ENCODE measurements at regions not wholly inside any gene's neighbourhood (a gene's known extent, or its start where the extent isn't known, plus 50 kb on each side); places are given as distances from the start of the nearest gene placed in this dataset.
"Not testable (repeated sequence)": the region's sequence is repeated elsewhere in the genome, so short reads cannot be mapped to it uniquely, and the experiment has no call there.

- ATAC-seq (replicated peaks; ENCODE audit: extremely low read depth, poor library complexity, severe bottlenecking) (no peak), DNase-seq (ENCODE audit: low spot score in 2 of 2) (no peak)
- Mint-ChIP-seq H3K27me3 (no peaks in the 10 kb centered on the region), H3K9me3 (no peaks in the 10 kb centered on the region), H3K27ac (ENCODE audit: low read depth) (no peak overlapping the region), H3K36me3 (ENCODE audit: insufficient read depth) (no peaks in the 10 kb centered on the region), H3K4me3 (no peak overlapping the region), H3K4me1 (peaks cover 8% of the 10 kb centered on the region)
Measured at GRCh38 chr1:173333581-173333980, 126.5 kb upstream of the TNFSF4 start.

- no peak for ATAC-seq (replicated peaks; ENCODE audit: extremely low read depth, poor library complexity, severe bottlenecking)
- H3K27me3 Mint-ChIP-seq, result no peaks in the 10 kb centered on the region
- no peaks in the 10 kb centered on the region for H3K9me3 Mint-ChIP-seq
- no peaks in the 10 kb centered on the region for H3K36me3 Mint-ChIP-seq (ENCODE audit: insufficient read depth)
- H3K27ac Mint-ChIP-seq (ENCODE audit: low read depth), result no peak overlapping the region
- DNase-seq (ENCODE audit: low spot score in 2 of 2), result no peak
- no peaks in the 10 kb centered on the region for H3K4me1 Mint-ChIP-seq
- no peak overlapping the region for H3K4me3 Mint-ChIP-seq
Measured at GRCh38 chr1:173337126-173337525, 130.0 kb upstream of the TNFSF4 start.

GRCh38 chr1:173341307-173341706, 134.2 kb upstream of the TNFSF4 start:
- Mint-ChIP-seq H3K9me3 (no peaks in the 10 kb centered on the region), H3K4me3 (no peak overlapping the region), H3K27ac (ENCODE audit: low read depth) (no peak overlapping the region), H3K4me1 (no peaks in the 10 kb centered on the region), H3K36me3 (ENCODE audit: insufficient read depth) (no peaks in the 10 kb centered on the region), H3K27me3 (no peaks in the 10 kb centered on the region)
- no peak for ATAC-seq (replicated peaks; ENCODE audit: extremely low read depth, poor library complexity, severe bottlenecking)
- DNase-seq (ENCODE audit: low spot score in 2 of 2), result no peak

- H3K4me3 Mint-ChIP-seq, result no peak overlapping the region
- no peak for DNase-seq (ENCODE audit: low spot score in 2 of 2)
- H3K9me3 Mint-ChIP-seq, result no peaks in the 10 kb centered on the region
- H3K4me1 Mint-ChIP-seq, result no peaks in the 10 kb centered on the region
- ATAC-seq (replicated peaks; ENCODE audit: extremely low read depth, poor library complexity, severe bottlenecking), result no peak
- H3K36me3 Mint-ChIP-seq (ENCODE audit: insufficient read depth), result no peaks in the 10 kb centered on the region
- H3K27ac Mint-ChIP-seq (ENCODE audit: low read depth), result no peak overlapping the region
- H3K27me3 Mint-ChIP-seq, result no peaks in the 10 kb centered on the region
Measured at GRCh38 chr1:173341971-173342370, 134.8 kb upstream of the TNFSF4 start.

GRCh38 chr1:173342736-173343135, 134.4 kb upstream of the PRDX6 start:
- no peak overlapping the region for H3K4me3 Mint-ChIP-seq
- H3K4me1 Mint-ChIP-seq, result no peaks in the 10 kb centered on the region
- no peak overlapping the region for H3K27ac Mint-ChIP-seq (ENCODE audit: low read depth)
- DNase-seq (ENCODE audit: low spot score in 2 of 2) (no peak), ATAC-seq (replicated peaks; ENCODE audit: extremely low read depth, poor library complexity, severe bottlenecking) (no peak)
- no peaks in the 10 kb centered on the region for H3K9me3 Mint-ChIP-seq
- no peaks in the 10 kb centered on the region for H3K27me3 Mint-ChIP-seq
- H3K36me3 Mint-ChIP-seq (ENCODE audit: insufficient read depth), result no peaks in the 10 kb centered on the region

- H3K9me3 Mint-ChIP-seq, result no peaks in the 10 kb centered on the region
- H3K27me3 Mint-ChIP-seq, result no peaks in the 10 kb centered on the region
- H3K36me3 Mint-ChIP-seq (ENCODE audit: insufficient read depth), result no peaks in the 10 kb centered on the region
- H3K27ac Mint-ChIP-seq (ENCODE audit: low read depth), result no peak overlapping the region
- no peaks in the 10 kb centered on the region for H3K4me1 Mint-ChIP-seq
- H3K4me3 Mint-ChIP-seq, result no peak overlapping the region
- ATAC-seq (replicated peaks; ENCODE audit: extremely low read depth, poor library complexity, severe bottlenecking), result no peak
- no peak for DNase-seq (ENCODE audit: low spot score in 2 of 2)
Measured at GRCh38 chr1:173344034-173344743, 132.9 kb upstream of the PRDX6 start.

- no peaks in the 10 kb centered on the region for H3K36me3 Mint-ChIP-seq (ENCODE audit: insufficient read depth)
- ATAC-seq (replicated peaks; ENCODE audit: extremely low read depth, poor library complexity, severe bottlenecking) (no peak), DNase-seq (ENCODE audit: low spot score in 2 of 2) (no peak)
- H3K27ac Mint-ChIP-seq (ENCODE audit: low read depth), result no peak overlapping the region
- no peaks in the 10 kb centered on the region for H3K4me1 Mint-ChIP-seq
- H3K27me3 Mint-ChIP-seq, result no peaks in the 10 kb centered on the region
- H3K4me3 Mint-ChIP-seq, result no peak overlapping the region
- H3K9me3 Mint-ChIP-seq, result peaks cover 3% of the 10 kb centered on the region
Measured at GRCh38 chr1:173347282-173347818, 129.8 kb upstream of the PRDX6 start.

- not testable (repeated sequence) for H3K36me3 Mint-ChIP-seq (ENCODE audit: insufficient read depth); H3K27me3 Mint-ChIP-seq; DNase-seq (ENCODE audit: low spot score in 2 of 2); ATAC-seq (replicated peaks; ENCODE audit: extremely low read depth, poor library complexity, severe bottlenecking); H3K4me3 Mint-ChIP-seq; H3K27ac Mint-ChIP-seq (ENCODE audit: low read depth)
- H3K9me3 Mint-ChIP-seq, result peaks cover 11% of the 10 kb centered on the region
- peaks cover 19% of the 10 kb centered on the region for H3K4me1 Mint-ChIP-seq
Measured at GRCh38 chr1:173352635-173353034, 124.5 kb upstream of the PRDX6 start.

GRCh38 chr1:173353350-173353749, 123.8 kb upstream of the PRDX6 start:
- ATAC-seq (replicated peaks; ENCODE audit: extremely low read depth, poor library complexity, severe bottlenecking), result no peak
- H3K27ac Mint-ChIP-seq (ENCODE audit: low read depth), result no peak overlapping the region
- peaks cover 19% of the 10 kb centered on the region for H3K4me1 Mint-ChIP-seq

GRCh38 chr1:173354937-173355280, 122.2 kb upstream of the PRDX6 start:
- Mint-ChIP-seq H3K4me1 (peaks cover 22% of the 10 kb centered on the region), H3K27me3 (no peaks in the 10 kb centered on the region), H3K27ac (ENCODE audit: low read depth) (no peak overlapping the region), H3K36me3 (ENCODE audit: insufficient read depth) (no peaks in the 10 kb centered on the region), H3K9me3 (peaks cover 11% of the 10 kb centered on the region), H3K4me3 (no peak overlapping the region)
- ATAC-seq (replicated peaks; ENCODE audit: extremely low read depth, poor library complexity, severe bottlenecking) (no peak), DNase-seq (ENCODE audit: low spot score in 2 of 2) (no peak)

More at GRCh38 chr1:173353350-173353749, 123.8 kb upstream of the PRDX6 start:
- Mint-ChIP-seq H3K36me3 (ENCODE audit: insufficient read depth) (no peaks in the 10 kb centered on the region), H3K9me3 (peaks cover 11% of the 10 kb centered on the region), H3K4me3 (no peak overlapping the region), H3K27me3 (no peaks in the 10 kb centered on the region)
- no peak for DNase-seq (ENCODE audit: low spot score in 2 of 2)

- no peak for ATAC-seq (replicated peaks; ENCODE audit: extremely low read depth, poor library complexity, severe bottlenecking)
- peaks cover 11% of the 10 kb centered on the region for H3K9me3 Mint-ChIP-seq
- DNase-seq (ENCODE audit: low spot score in 2 of 2), result no peak
- no peaks in the 10 kb centered on the region for H3K27me3 Mint-ChIP-seq
- peak overlapping the region; percentile 32 for H3K4me3 Mint-ChIP-seq
- no peaks in the 10 kb centered on the region for H3K36me3 Mint-ChIP-seq (ENCODE audit: insufficient read depth)
- peaks cover 24% of the 10 kb centered on the region for H3K4me1 Mint-ChIP-seq
- no peak overlapping the region for H3K27ac Mint-ChIP-seq (ENCODE audit: low read depth)
Measured at GRCh38 chr1:173355281-173356031, 121.7 kb upstream of the PRDX6 start.

- DNase-seq (ENCODE audit: low spot score in 2 of 2) (no peak), ATAC-seq (replicated peaks; ENCODE audit: extremely low read depth, poor library complexity, severe bottlenecking) (no peak)
- Mint-ChIP-seq H3K27ac (ENCODE audit: low read depth) (no peak overlapping the region), H3K4me1 (peaks cover 30% of the 10 kb centered on the region), H3K27me3 (no peaks in the 10 kb centered on the region), H3K9me3 (peaks cover 11% of the 10 kb centered on the region), H3K4me3 (no peak overlapping the region), H3K36me3 (ENCODE audit: insufficient read depth) (no peaks in the 10 kb centered on the region)
Measured at GRCh38 chr1:173356191-173356762, 120.9 kb upstream of the PRDX6 start.
